HUES6 (cell line): ENCODE measurements at regions not wholly inside any gene's neighbourhood (a gene's known extent, or its start where the extent isn't known, plus 50 kb on each side); places are given as distances from the start of the nearest gene placed in this dataset.

ENCODE experiments used
- H3K27ac ChIP-seq: 2 replicates; pipeline ENCODE4 v1.7.0; 2013; ENCODE audit warnings: low read depth, mild to moderate bottlenecking, low read length, inconsistent platforms
- H3K27me3 ChIP-seq: 2 replicates; pipeline ENCODE4 v1.6.1; 2013; ENCODE audit warnings: low read length; ENCODE audit not compliant: control insufficient read depth, insufficient read depth
- H3K36me3 ChIP-seq: 2 replicates; pipeline ENCODE4 v1.6.1; 2013; ENCODE audit warnings: low read length; ENCODE audit not compliant: control insufficient read depth, insufficient read depth
- H3K4me1 ChIP-seq: 2 replicates; pipeline ENCODE4 v1.6.1; 2013; ENCODE audit warnings: low read length; ENCODE audit not compliant: control insufficient read depth, insufficient read depth
- H3K4me3 ChIP-seq: 2 replicates; pipeline ENCODE4 v1.5.1; 2013; ENCODE audit warnings: low read depth, low read length
- H3K9ac ChIP-seq: one replicate; pipeline ENCODE4 v1.6.1; 2013; ENCODE audit warnings: mild to moderate bottlenecking, low read length
- H3K9me3 ChIP-seq: 2 replicates; pipeline ENCODE4 v1.6.1; 2013; ENCODE audit warnings: low read depth, low read length; ENCODE audit not compliant: control insufficient read depth, insufficient read depth

- Histone ChIP-seq H3K36me3 (no peaks in the 10 kb centered on the region), H3K4me3 (no peak overlapping the region), H3K9me3 (no peaks in the 10 kb centered on the region), H3K4me1 (peaks cover 5% of the 10 kb centered on the region; the same call in 1 of the 2 replicates), H3K9ac (no peak overlapping the region), H3K27me3 (no peaks in the 10 kb centered on the region), H3K27ac (no peak overlapping the region)
These were observed 66.2 kb upstream of the TPM1 start for GRCh38 chr15:62976301-62976881.

GRCh38 chr15:62977952-62978811, 64.4 kb upstream of the TPM1 start:
- Histone ChIP-seq H3K27me3 (no peaks in the 10 kb centered on the region), H3K9me3 (no peaks in the 10 kb centered on the region), H3K27ac (no peak overlapping the region), H3K9ac (no peak overlapping the region), H3K4me1 (peaks cover 5% of the 10 kb centered on the region; the same call in 1 of the 2 replicates), H3K4me3 (no peak overlapping the region), H3K36me3 (no peaks in the 10 kb centered on the region)

- no peaks in the 10 kb centered on the region for H3K27me3 ChIP-seq
- H3K27ac ChIP-seq: no peak overlapping the region
- H3K9me3 ChIP-seq: no peaks in the 10 kb centered on the region
These were observed 63.3 kb upstream of the TPM1 start for GRCh38 chr15:62979252-62979651.

GRCh38 chr15:62981071-62981470, 61.5 kb upstream of the TPM1 start:
- H3K4me3 ChIP-seq: no peak overlapping the region
- no peaks in the 10 kb centered on the region for H3K4me1 ChIP-seq
- no peaks in the 10 kb centered on the region for H3K9me3 ChIP-seq
- H3K27me3 ChIP-seq: no peaks in the 10 kb centered on the region
- H3K27ac ChIP-seq: no peak overlapping the region
- H3K9ac ChIP-seq: no peak overlapping the region
- no peaks in the 10 kb centered on the region for H3K36me3 ChIP-seq

More at GRCh38 chr15:62979252-62979651, 63.3 kb upstream of the TPM1 start:
- no peak overlapping the region for H3K9ac ChIP-seq
- H3K4me1 ChIP-seq: peaks cover 5% of the 10 kb centered on the region; the same call in 1 of the 2 replicates
- no peaks in the 10 kb centered on the region for H3K36me3 ChIP-seq
- H3K4me3 ChIP-seq: no peak overlapping the region

- H3K27me3 ChIP-seq: no peaks in the 10 kb centered on the region
- H3K36me3 ChIP-seq: no peaks in the 10 kb centered on the region
These were observed 58.6 kb upstream of the TPM1 start for GRCh38 chr15:62983956-62984355.

GRCh38 chr15:62985768-62986167, 56.8 kb upstream of the TPM1 start:
- Histone ChIP-seq H3K27ac (no peak overlapping the region), H3K9me3 (no peaks in the 10 kb centered on the region), H3K9ac (no peak overlapping the region), H3K4me3 (no peak overlapping the region), H3K27me3 (no peaks in the 10 kb centered on the region), H3K36me3 (no peaks in the 10 kb centered on the region), H3K4me1 (no peaks in the 10 kb centered on the region)

More at GRCh38 chr15:62983956-62984355, 58.6 kb upstream of the TPM1 start:
- Histone ChIP-seq H3K9me3 (no peaks in the 10 kb centered on the region), H3K9ac (no peak overlapping the region), H3K4me1 (no peaks in the 10 kb centered on the region), H3K4me3 (no peak overlapping the region), H3K27ac (no peak overlapping the region)

- no peak overlapping the region for H3K9ac ChIP-seq
- H3K9me3 ChIP-seq: no peaks in the 10 kb centered on the region
- no peaks in the 10 kb centered on the region for H3K4me1 ChIP-seq
- H3K27ac ChIP-seq: no peak overlapping the region
- no peaks in the 10 kb centered on the region for H3K36me3 ChIP-seq
- no peaks in the 10 kb centered on the region for H3K27me3 ChIP-seq
- H3K4me3 ChIP-seq: no peak overlapping the region
These were observed 55.6 kb upstream of the TPM1 start for GRCh38 chr15:62986948-62987347.

GRCh38 chr15:62988701-62989100, 53.8 kb upstream of the TPM1 start:
- Histone ChIP-seq H3K27me3 (no peaks in the 10 kb centered on the region), H3K9ac (no peak overlapping the region), H3K4me1 (no peaks in the 10 kb centered on the region), H3K4me3 (no peak overlapping the region), H3K27ac (no peak overlapping the region), H3K36me3 (no peaks in the 10 kb centered on the region), H3K9me3 (no peaks in the 10 kb centered on the region)

GRCh38 chr15:62989366-62990055, 53.0 kb upstream of the TPM1 start:
- no peak overlapping the region for H3K9ac ChIP-seq
- H3K9me3 ChIP-seq: no peaks in the 10 kb centered on the region
- H3K27me3 ChIP-seq: no peaks in the 10 kb centered on the region
- no peak overlapping the region for H3K4me3 ChIP-seq
- H3K27ac ChIP-seq: no peak overlapping the region
- no peaks in the 10 kb centered on the region for H3K36me3 ChIP-seq
- no peaks in the 10 kb centered on the region for H3K4me1 ChIP-seq

- Histone ChIP-seq H3K4me3 (no peak overlapping the region), H3K9ac (no peak overlapping the region), H3K36me3 (no peaks in the 10 kb centered on the region), H3K9me3 (no peaks in the 10 kb centered on the region), H3K27me3 (no peaks in the 10 kb centered on the region), H3K4me1 (no peaks in the 10 kb centered on the region), H3K27ac (no peak overlapping the region)
These were observed 50.8 kb upstream of the TPM1 start for GRCh38 chr15:62991698-62992097.

GRCh38 chr15:62992302-62992701, 50.2 kb upstream of the TPM1 start:
- Histone ChIP-seq H3K9me3 (no peaks in the 10 kb centered on the region), H3K36me3 (no peaks in the 10 kb centered on the region), H3K27me3 (no peaks in the 10 kb centered on the region), H3K4me1 (no peaks in the 10 kb centered on the region), H3K4me3 (no peak overlapping the region), H3K9ac (no peak overlapping the region), H3K27ac (no peak overlapping the region)
